HG02840 (cell line): ENCODE measurements at regions not wholly inside any gene's neighbourhood (a gene's known extent, or its start where the extent isn't known, plus 50 kb on each side); places are given as distances from the start of the nearest gene placed in this dataset.

ENCODE experiments used
- ATAC-seq: cut with Tn5 transposase; IDR thresholded peaks from one replicate; pipeline ENCODE4 v1.9.1; 2021; ENCODE audit warnings: mild to moderate bottlenecking, moderate library complexity, moderate number of reproducible peaks; ENCODE audit not compliant: unreplicated experiment, low FRiP score

DNA sequence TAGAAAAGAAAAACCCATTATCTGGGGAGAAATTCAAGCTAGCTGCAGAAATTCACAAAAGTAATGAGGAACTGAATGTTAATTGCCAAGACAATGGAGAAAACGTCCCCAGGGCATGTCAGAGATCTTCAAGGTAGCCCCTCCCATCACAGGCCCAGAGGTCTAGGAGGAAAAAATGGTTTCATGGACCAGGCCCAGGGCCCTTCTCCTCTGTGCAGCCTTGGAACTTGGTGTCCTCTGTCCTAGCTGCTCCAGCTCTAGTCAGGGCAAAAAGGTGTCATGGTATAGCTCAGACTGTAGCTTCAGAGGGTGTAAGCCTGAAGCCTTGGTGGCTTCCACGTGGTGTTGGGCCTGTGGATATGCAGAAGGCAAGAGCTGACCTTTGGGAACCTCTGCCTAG lies 411.8 kb downstream of the ADRA2A start:
- ATAC-seq, result no peak

DNA sequence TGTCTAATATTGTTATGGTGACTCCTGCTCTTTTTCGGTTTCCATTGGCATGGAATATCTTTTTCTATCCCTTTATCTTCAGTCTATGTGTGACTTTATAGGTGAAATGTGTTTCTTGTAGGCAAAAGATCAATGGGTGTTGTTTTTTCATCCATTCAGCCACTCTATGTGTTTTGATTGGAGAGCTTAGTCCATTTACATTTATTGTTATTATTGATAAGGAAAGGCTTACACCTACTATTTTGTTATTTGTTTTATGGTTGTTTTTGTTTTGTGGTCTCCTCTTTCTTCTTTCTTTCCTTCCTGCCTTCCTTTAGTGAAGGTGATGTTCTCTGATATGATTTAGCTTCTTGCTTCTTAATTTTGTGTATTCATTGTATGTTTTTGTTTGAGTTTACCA lies 414.3 kb downstream of the ADRA2A start:
- ATAC-seq, result no peak

DNA sequence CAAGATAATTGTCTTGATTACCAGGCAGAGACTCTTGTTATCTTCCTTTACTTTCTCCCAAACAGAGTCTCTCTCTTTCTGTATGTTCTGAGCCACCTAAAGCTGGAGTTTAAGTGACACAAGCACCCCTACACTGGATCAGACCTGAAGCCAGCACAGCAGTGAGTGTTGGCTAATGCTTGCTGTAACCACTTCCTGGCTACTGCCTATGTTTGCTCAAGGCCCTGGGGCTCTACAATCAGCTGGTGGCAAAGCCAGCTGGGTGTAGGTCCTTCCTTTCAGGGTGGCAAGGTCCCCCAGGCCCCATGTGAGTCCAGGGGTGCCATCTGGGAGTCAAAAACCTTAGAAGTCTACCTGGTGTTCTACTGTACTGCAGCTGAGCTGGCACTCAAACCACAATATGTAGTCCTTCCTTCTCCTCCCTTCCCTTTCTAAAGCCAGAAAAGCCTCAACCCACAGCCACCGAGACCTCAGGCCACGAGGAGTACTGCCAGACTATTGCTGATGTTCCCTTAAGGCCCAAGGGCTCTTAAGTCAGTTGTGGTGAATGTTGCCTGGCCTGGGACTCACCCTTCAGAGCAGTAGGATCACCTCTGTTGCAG lies 416.3 kb downstream of the ADRA2A start:
- ATAC-seq, result no peak

DNA sequence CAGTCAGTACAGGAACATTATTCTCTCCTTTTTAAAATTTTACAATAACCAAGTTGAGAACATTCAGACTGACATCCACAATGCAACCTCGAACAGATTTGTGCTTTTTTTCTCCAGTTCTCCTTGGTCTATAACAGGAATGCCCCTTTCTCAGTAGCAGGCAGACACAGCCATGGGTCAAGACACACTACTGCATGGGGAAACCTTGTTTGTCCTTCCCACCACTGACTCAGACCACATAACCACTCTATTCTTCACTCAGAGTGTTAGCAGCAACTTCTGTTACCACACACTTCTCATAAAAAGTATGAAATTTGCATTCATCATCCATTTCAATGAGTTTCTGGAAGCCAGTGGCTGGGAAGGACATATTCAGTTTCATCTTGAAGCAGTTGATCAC lies 421.7 kb downstream of the ADRA2A start:
- ATAC-seq, result no peak

DNA sequence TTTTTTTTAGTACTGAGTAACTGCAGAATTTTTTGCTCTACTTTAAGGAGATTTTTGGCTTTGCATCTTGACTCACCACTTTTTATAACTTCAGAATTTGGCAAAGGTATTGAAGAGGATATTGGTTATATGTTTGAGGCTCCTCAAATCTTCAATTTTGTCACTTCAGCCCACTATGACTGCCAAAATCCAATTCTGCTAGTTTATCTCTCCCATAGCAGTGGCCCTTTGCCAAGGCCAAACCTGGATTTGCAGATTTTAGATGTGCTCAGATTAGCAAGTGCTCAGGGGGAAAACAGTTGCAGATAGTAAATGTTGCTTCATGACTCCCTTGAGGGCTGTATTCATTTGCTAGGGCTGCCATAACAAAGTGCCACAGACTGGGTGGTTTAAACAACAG lies 427.5 kb downstream of the ADRA2A start:
- ATAC-seq, result no peak

DNA sequence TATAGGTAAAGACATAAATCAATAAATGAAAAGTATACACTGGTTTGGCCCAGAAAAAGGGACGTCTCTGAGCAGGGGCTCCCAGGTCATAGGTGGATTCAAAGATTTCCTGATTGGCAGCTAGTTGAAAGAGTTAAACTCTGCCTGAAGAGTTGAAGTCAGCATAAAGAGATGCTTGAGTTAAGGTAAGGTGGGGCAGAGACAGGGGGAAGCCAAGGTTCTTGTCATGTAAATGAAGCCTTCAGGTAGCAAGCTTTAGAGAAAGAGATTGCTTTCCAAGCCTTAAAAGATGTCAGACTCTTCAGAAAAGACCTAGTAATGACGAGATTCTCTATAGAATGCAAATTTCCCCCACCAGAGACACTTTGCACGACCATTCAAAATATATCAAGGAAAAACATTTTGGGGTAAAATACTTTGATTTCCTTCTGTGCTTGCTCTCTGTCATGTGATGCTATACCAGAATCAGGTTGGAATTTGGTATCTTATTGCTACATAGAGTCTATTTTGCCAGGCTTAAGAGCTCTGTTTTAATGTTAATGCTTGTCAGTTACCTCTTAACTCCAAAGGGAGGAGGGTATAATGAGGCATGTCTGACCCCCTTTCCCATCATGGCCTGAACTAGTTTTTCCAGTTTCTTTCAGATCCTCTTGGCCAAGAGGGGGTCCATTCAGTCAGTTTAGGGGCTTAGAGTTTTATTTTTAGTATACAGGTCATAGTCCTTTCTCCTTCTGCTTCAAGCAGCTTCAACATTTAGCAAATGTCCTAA lies 429.6 kb downstream of the ADRA2A start:
- no peak for ATAC-seq

DNA sequence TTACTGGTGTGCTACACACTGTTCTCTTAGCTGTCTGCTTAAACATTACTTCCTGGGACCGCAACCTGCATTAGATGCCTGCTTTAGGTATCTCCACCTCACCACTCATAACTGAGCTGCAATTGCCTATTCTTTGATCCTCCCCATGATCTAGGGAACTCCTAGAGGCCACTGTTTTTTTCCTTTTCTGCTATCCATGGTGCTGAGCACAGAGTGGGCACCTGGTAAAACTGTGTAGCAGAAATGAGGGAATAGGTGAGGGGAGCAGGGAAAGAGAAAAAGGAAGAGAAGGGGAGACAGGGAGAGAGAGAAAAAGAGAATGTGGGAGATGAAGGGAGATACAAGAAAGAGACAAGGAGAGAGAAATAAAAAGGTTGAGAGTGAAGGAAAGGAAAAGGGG lies 434.9 kb downstream of the ADRA2A start:
- no peak for ATAC-seq

DNA sequence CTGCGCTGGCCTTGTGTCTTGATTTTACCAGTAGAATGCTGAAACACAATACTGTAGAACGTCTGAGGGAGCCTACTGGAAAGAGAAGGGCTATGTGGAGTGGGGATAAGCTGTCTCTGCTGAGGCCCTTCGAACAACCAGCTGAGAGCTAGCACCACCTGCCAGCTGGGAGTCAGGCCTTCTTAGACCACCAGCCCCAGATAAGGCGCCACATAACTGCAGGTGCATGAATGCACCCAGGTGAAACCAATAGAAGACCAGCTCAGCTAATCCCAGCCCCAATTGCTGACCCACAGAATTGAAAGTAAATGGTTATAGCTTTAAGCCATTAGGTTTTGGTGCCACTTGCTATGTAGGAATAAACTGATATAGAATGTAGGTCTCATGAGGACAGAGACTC lies 438.4 kb downstream of the ADRA2A start:
- ATAC-seq, result no peak

DNA sequence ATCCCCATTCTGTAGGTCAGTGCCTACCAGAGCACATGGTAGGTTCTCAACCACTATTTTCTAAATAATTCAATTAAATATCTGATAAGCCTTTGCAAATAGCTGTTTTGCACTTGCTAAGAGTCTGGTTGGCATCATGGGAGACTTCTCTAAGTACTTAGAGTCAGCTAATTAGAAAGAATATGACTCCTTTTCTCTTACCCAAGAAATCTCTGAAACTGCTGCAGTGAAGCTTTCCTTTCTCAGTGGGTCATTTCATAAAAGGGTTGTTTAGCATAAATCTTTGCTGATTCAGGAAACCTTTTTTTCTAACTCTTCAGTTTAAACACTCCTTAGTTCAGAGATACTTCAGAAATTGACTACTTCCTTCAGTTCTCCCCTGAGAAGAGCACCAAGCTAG lies 438.9 kb downstream of the ADRA2A start:
- ATAC-seq, result no peak

DNA sequence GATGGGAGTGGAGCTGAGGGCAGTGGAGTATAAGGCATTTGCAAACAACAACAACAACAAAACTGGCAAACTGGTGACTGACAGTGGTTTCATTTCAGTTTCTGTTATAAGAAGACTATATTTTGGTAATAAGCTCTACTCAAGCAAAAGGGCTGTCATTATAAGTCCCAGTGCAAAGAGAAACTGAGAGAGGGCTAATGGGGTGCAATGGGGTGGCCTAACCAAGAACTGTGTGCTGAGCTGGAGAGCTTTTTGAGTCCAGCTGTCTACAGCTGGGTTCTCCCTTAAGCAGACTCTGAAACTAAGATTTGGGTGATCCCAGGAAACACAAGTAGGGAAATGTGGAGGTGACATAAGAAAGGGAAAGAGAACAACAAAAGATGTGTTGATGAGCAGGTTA lies 439.3 kb downstream of the ADRA2A start:
- ATAC-seq, result no peak

DNA sequence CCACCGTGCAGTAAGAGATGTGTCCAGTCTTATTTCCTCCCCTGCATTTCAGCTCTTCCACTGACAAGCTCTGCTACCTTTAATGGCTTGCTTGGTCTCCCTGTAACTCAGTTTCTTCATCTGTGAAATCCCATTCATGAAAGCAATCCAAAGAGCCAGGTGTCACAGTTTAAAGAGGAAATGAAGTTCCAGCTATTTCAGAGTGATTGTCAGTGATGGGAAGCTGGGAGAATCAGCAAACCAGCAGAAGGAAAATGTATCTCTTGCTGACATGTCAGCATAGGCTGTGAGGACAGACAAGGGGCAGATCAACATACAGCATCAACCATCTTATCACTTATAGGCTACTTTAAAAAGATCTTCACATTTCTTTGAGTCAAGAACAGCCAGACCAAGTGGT lies 445.3 kb downstream of the ADRA2A start:
- no peak for ATAC-seq

DNA sequence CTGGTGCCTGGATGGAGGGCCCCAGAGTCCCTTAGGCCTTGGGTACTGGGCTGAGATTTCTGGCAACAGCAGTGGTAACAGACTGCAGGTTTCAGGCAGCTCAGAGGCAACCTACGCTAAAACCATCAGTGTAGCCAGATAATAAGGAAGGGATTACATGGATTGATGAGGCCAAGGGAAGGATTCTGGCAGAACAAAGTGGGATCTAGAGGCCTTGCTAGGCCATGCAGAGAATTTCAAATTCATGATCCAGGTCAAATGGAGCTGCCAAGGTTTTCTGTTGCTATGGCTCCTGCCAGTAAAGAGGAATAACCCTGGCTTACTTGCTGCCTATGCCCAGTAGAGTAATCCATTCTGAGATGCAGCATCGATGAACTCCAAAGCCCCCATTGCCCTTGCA lies 445.7 kb downstream of the ADRA2A start:
- no peak for ATAC-seq

DNA sequence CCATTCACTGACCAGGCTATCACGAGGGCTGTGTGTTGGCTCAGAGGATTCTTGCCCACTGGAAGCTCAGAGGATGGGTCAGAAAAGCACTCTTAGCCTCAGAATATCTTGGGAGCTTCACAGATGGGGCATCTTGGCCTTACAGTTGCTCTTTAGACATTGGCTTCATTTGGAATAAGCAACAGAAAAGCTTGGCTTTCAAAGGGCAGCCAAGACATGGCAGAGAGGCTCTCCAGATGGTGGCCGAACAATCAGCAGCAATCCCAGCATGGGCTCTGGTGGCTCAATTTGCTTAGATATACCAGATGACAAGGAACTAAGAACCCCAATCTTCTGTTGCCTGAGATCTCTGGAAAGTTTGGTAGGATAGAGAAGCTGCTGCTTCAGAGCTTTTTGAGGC lies 446.2 kb downstream of the ADRA2A start:
- ATAC-seq, result no peak

DNA sequence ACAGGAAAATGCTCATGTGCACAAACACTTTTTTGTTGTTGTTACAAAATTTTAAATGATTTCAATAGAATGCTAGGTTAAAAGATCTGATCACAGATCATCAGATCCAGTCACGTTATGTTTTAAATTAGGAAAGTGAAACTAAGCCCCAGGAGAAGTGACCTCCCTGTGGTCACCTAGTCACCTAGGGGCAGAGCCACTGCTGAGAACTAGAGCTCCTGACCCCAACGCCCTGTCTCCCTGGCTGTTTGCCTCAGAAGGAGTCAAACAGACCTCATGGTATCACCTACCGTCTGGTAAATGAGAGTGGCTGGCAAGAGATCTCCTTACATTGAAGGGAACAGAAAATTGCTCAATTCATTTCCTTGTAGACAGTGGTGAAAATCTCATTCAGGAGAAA lies 447.3 kb downstream of the ADRA2A start:
- ATAC-seq, result no peak

DNA sequence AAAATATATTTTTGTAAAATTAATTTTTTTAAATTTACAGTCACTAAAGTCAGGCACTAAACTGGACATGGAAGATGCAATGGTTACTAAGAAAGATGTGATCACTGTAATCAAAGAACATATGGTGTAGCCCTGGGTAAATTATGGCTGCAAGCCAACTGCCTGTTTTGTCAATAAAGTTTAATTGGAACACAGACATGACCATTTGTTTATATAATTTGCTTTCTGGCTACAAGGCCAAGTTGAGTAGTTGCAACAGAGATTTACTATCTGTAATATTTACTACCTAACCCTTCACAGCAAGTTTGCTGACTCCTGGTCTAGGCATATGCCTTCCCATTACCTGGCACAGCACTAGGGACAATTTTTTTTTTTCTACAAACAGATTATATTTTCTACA lies 448.9 kb downstream of the ADRA2A start:
- no peak for ATAC-seq

DNA sequence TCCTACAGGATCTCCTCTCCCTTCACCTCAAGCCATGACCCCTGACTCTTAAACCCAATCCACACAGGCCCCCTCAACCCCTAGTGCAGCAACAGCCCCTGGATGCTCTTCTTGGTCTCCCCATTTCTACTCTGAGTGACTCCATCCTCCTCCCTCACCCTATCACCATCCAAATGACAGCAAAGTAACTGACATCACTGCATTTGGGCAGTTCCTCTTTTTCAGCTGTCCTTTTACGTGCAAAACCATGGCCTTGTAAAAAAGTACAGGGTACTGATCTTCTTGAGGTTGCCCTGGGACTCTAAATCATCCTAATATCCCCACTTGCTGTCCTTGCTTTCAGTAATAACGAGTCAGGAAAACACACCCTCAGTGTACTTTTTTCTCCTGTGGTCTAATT lies 454.9 kb downstream of the ADRA2A start:
- ATAC-seq, result no peak

DNA sequence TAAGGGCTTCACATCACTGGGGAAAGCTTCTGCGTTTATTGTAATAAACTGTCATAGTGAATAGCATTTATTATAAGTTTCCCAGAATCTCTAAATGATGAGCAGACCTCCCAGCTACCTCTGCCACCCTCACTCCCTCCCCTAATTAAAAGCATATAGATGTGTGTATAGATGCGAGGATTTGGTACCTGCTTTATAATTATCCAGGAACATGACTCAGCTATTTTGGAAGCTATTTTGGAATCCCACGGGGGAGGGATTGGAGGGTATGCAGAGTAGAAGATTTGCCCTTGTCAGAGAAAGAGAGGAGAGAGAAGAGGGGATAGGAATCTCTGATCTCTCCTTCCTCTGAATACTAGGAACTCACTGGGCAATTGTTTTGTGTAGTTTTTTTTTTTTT lies 455.3 kb downstream of the ADRA2A start:
- ATAC-seq, result no peak

DNA sequence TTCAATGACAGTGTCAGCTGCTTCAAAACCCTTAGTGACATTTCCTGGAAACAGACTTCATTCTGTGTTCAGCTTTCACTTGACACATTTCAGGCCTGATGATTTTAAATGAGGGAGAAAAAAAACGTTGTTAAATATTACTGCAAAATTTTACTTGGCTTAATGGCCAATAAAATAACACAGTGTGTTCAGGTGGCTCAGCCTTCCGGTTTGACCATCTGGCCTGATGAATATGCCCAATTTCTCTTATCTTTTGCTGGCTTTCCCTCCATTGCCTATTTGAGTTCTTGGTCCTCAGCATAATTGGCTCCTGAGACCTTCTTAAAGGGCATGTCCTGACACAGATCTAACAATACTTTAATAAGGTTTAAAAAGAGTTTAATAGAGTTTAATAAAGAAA lies 462.4 kb downstream of the ADRA2A start:
- ATAC-seq, result no peak

DNA sequence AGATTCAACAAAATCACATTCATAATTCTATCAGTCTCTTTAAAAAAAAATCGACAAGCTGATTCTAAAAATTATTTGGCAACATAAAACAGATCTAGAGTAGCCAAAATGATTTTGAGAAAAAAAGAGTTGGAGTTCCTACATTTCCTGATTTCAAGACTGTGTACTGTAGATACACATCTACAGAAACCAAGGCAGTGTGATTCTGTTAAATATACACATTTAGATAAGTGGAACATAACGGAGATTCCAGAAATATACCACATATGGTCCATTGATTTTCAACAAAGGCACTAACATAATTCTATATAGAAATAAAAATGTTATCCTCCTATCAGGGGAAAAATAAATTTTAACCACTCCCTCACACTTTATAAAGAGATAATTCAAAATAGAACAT lies 467.0 kb downstream of the ADRA2A start:
- no peak for ATAC-seq

DNA sequence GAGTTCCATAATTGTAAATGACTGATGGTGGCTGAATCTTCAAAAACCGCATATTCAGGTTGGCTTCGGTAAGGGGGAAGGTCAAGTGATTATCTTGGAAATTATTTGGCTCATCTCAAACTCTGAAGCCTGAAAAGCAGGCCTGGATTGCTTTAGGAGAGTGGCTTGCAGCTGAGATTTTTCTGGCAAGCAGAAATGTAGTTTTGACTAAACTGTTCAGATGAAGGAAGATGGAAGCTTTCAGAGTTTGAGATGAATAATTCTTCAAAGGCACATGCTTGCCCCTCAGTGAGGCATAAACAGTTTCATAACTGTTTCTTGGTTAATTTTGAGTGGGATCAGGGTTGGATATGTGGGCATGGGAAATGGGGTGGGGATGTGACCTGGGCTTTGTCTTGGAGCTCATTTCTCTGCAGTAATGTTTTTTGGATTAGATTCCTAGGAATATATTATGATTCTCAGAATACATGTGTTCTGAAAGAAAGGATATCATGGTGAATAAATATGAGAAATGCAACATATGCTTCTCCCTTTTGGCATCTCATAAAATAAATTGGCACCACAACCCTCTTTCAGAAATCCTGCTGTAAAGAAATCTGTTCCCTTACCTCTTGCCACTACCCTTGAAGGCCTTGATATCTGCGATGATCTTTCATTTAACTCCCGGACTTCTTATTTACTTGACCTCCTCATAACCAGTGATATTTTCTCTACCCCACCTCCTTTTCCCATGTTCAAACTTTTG lies 469.2 kb downstream of the ADRA2A start:
- ATAC-seq, result no peak

DNA sequence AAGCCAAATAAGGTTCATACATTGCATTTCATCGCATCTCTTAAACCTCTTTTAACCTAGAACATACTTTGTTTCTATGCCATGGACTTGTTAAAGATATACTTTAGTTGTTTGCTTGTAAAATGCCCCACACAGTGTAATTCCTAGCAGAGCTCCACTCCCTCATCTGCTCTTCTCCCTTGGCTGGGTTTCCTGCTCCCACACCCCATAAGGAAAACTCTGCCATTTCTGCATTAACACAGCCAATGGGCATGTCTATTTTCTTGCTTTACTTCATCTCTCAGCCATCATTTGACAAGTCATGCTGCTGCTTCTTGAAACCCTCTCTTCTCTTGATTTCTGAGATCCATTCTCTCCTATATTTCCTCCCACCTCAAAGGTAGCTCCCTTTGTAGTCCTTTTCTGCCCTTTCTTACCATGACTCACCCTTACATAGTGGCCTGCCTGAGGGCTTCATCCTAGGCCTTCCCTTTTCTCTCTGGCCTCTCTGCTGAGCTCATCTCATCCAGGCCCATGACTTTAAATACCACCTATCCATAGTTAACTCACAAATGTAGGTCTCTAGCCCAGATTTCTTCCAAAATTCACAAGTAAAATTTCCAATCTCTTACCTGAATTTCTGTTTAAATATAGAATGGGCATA lies 471.4 kb downstream of the ADRA2A start:
- no peak for ATAC-seq
